HG03108 (cell line): ENCODE measurements at regions not wholly inside any gene's neighbourhood (a gene's known extent, or its start where the extent isn't known, plus 50 kb on each side); places are given as distances from the start of the nearest gene placed in this dataset.
A peak's percentile ranks its signal among the peaks of the same experiment; 100 is the strongest.
"Not testable (repeated sequence)": the region's sequence is repeated elsewhere in the genome, so short reads cannot be mapped to it uniquely, and the experiment has no call there.

Experiments
- ATAC-seq: cut with Tn5 transposase; IDR thresholded peaks from one replicate; pipeline ENCODE4 v1.9.1; 2021; ENCODE audit warnings: moderate library complexity; ENCODE audit not compliant: unreplicated experiment

DNA sequence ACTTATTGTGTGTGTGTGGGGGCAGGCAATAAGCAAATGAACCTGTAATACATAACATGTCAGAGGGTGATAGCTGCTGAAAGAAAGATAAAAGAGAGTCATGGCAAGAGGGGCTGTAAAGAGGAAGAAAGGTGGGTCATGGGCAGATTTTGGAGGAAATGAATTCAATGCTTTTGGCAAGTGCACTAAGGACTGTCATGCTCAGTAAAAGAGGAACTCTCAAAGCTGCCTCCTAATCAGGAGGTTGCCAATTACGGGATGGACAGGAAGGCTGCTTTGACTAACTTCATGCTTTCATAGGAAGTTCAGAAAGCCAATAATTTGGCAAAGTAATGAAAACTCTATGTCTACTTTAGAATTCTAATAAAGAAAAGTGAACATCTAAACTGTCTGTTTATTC, 401.2 kb downstream of the SH2D4B start:
- no peak for ATAC-seq

DNA sequence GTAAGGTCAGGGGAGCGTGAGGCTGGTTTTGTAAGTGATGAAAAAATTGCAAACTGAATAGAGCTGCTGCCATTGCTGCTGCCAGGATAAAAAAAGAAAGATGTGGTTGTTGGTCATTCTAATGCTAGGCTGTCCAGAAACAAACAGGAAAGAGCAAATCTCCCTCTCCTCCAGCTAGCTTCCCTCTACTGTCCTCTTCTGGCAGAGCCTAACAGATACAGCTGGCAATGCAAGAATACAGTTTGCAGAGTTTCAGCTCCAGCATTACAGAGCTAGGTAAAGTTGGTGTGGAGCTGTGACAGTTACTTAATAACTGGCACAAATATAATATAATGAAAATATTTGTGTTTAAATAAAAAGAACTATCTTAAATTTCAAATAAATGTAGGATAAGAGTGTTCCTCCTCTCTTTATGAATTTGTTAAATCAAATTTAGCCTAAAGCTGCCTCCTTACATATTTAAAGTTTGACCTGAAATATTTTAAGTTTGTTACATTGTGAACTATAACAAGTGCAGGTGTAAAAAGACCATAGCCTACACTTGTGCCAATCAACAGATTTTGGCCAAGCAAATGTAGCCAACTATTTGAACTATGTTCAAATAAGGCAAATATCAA, 407.7 kb downstream of the SH2D4B start:
- peak; percentile 58 for ATAC-seq

DNA sequence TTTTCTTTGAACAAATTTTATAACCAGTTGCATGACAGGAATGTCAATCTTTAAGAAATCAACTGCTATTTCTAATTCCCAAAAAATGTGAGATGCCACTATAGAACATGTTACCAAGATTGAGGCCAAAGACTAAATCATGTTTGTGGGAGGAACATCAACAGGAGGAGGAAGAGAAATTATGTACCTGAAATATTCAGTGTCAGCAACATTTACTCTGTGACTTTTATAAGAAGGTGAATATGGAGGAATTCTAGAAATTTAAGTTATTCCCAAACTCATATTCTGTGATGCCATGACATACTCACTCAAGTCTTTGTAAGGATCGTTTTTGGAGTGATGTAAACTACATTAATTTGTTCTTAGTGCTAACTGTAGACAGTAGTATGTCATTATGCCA, 408.4 kb downstream of the SH2D4B start:
- ATAC-seq, result no peak

DNA sequence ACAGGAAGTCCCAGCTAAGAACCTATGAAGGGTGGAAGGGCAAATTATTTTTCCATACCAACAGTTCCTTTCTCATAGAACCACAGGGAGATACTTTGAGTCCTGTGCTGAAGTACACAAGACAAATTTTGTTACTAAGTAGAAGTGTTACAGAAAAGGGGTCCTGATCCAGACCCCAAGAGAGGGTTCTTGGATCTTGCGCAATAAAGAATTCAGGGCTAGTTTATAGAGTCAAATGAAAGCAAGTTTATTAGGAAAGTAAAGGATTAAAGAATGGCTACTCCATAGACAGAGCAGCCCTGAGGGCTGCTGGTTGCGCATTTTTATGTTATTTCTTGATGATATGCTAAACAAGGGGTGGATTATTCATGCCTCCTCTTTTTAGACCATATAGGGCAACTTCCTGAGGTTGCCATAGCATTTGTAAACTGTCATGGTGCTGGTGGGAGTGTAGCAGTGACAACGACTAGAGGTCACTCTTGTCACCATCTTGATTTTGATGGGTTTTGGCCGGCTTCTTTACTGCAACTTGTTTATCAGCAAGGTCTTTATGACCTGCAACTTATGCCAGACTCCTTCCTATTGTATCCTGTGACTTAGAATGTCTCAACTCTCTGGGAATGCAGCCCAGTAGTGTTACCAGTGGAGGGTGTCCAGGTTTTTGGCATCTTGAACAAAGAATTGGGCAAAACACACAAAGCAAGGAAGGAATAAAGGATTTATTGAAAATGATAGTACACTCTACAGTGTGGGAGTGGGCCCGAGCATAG, 409.4 kb downstream of the SH2D4B start:
- ATAC-seq, result no peak

DNA sequence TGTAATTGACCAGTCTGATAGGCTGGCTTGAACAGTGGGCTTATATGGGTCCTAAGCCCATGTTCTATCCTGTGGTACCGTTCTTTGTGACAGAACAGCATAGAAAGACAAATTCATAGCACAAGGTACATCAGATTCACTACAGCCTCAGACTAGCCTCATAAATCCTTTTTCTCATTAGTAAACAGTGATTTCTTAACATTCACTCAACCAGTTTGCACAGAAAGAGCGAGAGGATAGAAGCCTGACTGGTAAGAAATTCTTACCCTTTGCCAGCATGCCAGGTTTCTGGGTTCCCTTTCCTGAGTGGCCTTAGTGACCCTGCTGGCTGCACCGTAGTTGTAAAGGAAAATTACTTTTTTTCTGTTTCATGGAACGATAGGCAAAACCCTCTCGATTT, 412.1 kb downstream of the SH2D4B start:
- no peak for ATAC-seq

DNA sequence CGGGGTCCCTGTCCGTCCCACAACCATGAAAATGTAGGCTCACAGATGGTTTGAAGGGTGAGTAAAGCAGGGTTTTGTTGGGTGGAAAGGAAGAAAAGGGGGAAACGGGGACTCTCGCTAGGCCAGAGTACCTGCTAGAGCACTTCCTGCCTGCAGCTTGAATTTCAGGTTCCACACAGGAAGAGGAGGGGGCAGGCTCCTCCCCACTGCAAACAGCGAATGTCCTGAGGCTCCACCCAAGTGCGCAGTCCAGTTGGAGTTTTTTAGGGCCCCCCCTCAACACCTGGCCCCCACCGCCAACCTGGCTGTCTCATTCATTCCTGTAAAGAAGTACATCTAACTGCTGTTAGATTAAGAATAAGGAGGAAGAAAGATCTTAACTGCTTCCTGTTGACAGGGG, 414.7 kb downstream of the SH2D4B start:
- ATAC-seq, result no peak

DNA sequence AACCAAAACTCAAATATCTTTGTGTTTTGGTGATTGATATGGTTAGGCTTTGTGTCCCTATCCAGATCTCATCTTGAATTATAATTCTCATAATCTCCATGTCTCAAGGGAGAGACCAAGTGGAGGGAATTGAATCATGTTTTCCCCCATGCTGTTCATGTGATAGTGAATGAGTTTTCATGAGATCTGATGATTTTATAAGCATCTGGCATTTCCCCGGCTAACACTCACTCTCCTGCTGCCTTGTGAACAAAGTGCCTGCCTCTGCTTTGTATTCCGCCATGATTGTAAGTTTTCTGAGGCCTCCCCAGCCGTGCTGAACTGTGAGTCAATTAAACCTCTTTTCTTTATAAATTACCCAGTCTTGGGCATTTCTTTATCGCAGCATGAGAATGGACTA, 419.5 kb downstream of the SH2D4B start:
- no peak for ATAC-seq

DNA sequence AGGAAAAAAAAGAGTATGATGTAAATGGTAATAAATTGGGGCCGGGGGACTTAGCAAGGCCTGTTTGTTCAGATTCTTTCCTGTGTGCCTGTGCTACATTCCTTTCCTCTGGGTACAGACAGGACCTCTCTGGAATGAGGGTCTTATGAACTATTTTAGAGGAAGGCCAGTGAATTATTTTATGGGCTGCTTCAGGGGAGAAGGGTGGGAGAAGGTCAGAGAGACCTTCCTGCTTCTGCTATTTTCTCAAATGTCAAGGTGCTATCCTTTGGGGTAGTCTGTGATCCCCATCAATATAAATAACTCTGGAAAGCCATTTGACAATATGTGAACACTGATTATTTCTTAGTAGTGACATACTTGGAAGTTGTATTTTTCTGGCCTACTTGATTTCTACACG, 426.5 kb downstream of the SH2D4B start:
- no peak for ATAC-seq

DNA sequence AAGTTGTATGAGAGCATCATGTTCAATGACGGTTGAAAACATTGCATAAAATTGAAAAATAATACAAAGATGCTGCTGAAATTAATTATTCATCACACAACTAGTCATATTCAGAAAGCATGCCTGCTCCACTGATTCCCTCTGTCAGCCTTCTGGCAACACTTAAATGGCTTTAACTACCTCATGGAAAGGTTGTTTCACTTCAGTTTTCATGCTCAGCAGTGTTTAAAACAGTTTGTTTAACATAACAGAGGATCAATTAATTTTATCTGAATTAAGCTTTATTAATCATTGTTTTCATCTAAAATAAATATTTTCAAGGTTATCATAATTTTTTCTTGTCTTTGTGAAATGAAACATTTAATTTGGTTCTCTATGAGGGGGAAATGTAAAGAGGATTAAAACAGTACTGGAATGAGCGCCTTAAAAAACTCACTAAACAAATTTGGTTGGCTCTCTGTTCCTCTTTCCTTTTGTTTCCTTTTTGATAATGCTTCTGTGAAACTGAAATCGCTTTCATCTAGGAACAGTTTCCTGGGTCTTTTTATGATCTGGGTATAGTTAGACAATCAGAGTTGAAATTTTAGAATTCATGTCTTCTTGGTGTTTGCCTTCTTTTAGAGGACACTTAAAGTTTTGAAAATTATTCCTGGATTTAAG, 427.4 kb downstream of the SH2D4B start:
- peak; percentile 61 for ATAC-seq

DNA sequence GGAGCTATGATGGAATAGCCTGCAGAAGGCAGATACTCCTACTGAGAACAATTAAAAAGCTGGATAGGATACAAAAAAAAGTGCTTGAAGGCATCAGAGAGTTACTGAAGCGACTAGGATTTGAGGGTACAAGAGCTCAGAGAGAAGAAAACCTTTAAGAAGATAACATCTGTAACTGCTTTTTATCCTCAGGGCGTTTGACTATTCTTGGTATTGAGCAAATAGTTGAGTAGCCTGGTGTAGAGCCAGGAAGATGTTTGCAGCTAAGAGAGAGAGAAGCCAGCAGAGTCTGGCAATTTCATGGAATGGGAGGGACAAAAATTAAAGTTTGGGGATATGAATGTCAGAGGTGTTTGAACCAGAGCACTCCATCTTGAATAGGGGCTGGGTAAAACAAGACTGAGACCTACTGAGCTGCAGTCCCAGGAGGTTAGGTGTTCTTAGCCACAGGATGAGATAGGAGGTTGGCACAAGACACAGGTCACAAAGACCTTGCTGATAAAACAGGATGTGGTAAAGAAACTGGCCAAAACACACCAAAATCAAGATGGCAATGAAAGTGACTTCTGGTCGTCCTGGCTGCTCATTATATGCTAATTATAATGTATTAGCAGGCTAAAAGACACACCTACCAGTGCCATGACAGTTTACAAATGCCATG, 428.8 kb downstream of the SH2D4B start:
- ATAC-seq, result no peak

DNA sequence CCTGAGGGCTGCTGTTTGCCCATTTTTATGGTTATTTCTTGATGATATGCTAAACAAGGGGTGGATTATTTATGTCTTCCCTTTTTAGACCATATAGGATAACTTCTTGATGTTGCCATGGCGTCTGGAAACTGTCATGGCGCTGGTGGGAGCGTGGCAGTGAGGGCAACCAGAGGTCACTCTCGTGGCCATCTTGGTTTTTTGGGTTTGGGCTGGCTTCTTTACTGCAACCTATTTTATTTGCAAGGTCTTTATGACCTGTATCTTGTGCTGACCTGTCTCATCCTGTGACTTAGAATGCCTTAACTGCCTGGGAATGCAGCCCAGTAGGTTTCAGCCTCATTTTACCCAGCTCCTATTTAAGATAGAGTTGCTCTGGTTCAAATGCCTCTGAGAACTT, 429.7 kb downstream of the SH2D4B start:
- not testable (repeated sequence) for ATAC-seq

DNA sequence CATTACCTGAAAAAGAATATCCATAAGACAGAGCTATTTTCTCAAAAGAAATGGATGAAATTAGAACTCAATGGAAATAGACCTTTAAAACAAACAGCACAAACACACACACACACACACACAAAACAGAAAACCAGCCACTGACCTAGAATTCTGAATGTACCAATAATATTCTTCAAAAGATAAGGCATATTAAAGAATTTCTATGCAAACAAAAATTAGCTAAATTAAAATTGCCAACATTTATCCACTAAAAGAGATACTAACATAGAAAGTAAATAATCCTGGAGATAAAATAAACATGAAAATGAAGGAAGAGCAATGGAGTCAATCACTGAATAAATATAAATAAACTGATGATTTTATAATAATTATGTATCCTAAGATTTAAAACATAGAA, 431.2 kb downstream of the SH2D4B start:
- no peak for ATAC-seq

DNA sequence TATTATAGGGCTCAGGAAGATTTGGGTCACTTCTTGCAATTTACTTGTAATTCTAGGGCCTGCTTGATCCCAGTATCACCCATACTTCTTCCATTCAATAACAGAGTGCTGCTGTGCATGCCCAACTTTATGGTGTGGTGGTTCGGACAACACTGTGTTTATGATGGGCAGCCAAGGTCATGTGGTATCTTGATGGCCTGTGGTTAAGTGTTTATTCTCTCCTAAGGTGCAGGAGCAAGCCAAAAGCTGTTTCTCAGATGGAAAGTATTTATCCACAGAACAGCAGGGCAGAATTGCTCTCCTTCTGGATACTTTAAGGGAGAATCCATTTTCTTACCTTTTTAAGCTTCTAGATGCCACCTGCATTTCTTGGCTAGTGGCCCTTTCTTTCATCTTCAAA, 433.8 kb downstream of the SH2D4B start:
- ATAC-seq, result no peak

DNA sequence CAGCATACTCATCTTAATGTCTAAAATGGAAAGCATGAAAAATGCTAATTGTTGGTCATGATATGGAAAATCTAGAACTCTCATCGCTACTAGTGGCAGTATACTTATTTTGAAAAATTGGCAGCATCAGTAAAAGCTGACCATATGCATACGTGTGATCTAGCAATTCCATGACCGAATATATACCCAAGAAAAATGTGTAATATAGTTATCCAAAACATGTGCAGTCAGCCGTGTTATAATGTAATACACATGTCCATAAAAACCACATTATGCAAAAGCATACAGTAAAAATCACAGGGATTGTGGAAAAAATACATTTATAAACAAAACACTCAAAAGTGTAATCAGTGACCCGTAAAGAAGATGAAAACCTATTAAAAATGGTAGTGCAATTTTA, 439.0 kb downstream of the SH2D4B start:
- ATAC-seq, result no peak

DNA sequence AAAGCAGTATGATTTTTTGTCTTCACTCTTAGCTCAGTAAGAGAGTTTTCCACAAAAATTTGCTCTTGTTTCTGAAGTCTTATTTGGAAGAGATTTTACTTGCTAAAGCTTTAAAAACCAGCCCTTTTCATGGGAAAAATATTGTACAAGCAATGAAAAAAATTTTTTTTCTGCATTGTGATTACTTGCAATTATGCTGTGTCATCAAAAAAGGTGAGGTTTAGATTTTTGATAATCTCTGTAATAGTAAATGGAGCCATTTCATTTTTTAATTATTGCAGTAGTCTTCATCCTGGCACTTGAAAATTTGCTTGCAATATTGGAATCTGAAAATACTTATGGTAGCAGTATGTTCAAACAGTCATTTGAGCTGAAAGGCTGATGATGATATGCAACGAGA, 447.4 kb downstream of the SH2D4B start:
- ATAC-seq, result no peak

DNA sequence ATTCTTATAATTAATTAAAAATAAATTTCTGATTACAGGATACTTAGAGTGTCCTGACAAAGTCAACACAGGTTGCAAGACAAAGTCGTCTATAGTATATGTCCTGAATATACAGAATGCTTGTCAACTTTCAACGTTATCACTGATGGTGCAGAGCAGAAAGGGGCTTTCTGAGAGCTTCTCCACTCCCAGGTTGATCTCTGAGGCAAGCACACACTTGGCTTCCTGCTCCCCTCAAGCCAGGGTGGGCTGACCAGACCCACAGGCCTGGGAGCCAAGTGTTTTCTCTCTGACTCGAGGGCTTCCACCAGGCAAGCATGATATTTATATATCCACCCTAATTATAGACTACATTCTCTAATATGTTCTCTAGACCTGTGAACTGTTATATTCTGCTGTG, 448.9 kb downstream of the SH2D4B start:
- no peak for ATAC-seq

DNA sequence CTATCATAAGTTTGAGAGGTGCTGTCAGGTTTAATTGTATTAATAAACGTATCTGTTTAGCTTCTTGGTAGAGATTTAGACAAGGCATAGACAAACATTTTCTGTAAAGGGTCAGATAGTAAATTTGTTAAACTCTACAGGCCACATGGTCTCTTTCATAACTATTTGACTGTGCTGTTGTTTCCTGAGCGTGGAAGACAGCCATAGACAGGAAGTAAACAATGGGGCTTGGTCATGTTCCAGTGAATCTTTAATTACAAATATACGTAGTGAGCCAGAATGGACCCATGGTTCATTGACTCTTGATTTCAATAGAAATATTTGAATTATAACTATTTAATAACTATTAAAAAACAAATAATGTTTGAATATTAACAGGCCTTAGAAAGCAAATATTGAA, 451.1 kb downstream of the SH2D4B start:
- no peak for ATAC-seq

DNA sequence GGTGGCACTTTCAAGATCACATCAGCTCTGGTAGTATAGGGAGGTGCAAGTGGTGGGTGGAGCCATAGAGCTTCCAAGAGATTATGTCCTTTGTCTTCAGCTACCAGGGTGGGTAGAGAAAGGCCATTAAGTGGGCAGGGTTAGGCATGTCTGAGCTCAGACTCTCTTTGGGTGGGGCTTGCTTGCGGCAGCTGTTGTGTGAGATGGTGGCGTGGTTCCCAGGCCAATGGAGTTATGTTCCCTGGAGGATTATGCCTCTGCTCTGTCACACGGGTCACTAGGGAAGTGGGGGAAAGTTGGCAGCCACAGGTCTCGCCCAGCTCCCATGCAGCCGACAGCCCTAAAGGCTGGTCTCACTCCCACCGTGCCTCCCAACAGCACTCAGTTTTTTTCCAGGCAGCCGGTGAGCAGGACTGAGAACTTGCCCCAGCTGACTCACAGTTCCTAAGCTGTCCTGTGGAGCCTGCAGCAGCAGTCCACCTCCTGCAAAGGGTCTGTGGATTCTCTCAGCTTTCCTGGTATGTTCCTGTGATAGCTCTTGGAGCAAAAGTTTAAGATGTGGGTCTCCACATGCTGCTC, 459.0 kb downstream of the SH2D4B start:
- ATAC-seq, result no peak

DNA sequence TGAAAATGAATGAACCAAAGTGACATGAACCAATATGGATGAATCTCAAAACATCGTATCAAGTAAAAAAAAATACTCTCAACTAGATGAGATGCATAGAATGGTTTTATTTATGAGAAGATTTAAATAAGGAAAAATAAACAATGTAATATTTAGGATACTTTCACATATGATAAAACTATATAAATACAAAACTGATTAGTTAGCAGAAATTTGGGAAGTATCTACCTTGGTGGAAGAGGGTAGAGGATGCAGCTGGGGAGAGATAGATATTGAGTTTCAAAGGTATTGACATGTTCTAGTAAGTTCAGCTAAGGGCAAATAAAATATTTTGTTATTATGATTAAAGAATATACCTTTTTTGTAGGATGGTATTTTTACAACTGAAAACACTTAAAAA, 463.1 kb downstream of the SH2D4B start:
- ATAC-seq, result no peak

DNA sequence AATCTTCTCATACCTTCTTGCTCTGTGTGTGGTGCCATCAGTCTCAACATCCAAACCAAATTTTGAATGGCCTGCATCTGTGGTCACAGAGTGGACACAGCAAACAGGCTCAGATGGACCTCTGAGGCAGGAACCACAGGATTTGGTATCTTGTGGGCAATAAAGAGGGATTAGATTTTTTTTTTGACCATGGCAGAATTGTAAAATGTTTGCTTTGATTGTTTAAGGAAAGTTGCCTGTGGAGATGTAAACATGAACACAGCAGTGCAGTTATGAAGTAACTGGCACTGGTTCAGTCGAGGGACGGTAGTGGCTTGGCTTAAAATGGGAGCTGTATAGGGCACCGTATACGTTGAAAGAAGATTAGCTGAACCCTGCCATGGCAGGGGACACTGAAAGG, 464.7 kb downstream of the SH2D4B start:
- no peak for ATAC-seq

DNA sequence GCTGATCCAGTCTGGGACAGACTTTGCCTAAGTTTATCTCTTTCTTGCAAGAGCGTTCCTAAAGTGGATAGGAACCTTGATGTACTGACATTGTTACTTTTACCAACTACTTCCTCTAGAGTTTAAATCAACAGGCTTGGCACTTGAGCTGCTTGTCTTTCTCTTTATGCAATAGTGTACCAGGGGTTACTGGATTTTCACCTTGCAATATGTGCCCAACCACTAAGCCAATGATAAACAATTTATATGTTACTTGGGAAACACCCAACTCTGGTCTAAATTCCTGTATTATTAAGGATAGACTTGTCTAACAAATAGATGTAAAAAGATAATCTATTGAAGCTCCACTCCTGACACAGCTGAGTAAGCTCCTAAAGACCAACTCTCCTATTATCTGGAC, 470.2 kb downstream of the SH2D4B start:
- ATAC-seq, result no peak
